ENCODE measurements at regions not wholly inside any gene's neighbourhood (a gene's known extent, or its start where the extent isn't known, plus 50 kb on each side); places are given as distances from the start of the nearest gene placed in this dataset.

GRCh38 chr5:23428705-23429104 is 78.7 kb upstream of the PRDM9 start:
- TF ChIP-seq CTCF (conservative IDR thresholded peaks at IDR 0.05; ENCODE audit: low read depth, low read length): no peak
- no peak for TF ChIP-seq EZH2 (IDR thresholded peaks at IDR 0.05; ENCODE audit: low read length, unreplicated experiment)
- TF ChIP-seq EZH2phosphoT487 (IDR thresholded peaks at IDR 0.05; ENCODE audit: borderline replicate concordance, low read length): no peak

Measured in PC-3 (cell line).